Osteocyte (in vitro differentiated cells): ENCODE measurements at regions not wholly inside any gene's neighbourhood (a gene's known extent, or its start where the extent isn't known, plus 50 kb on each side); places are given as distances from the start of the nearest gene placed in this dataset.

ENCODE experiments used
- DNase-seq: peaks from one replicate; pipeline ENCODE4 v3.0.0; 2021; ENCODE audit warnings: mixed read lengths; ENCODE audit not compliant: unreplicated experiment; ENCODE audit errors: extremely low spot score
- H3K27ac Mint-ChIP-seq: one replicate; pipeline ENCODE4 v1.8.0; 2021; ENCODE audit warnings: mild to moderate bottlenecking, mixed read lengths; ENCODE audit not compliant: unreplicated experiment
- H3K27me3 Mint-ChIP-seq: one replicate; pipeline ENCODE4 v1.8.0; 2021; ENCODE audit warnings: mixed read lengths; ENCODE audit not compliant: unreplicated experiment
- H3K36me3 Mint-ChIP-seq: one replicate; pipeline ENCODE4 v1.8.0; 2021; ENCODE audit warnings: mixed read lengths; ENCODE audit not compliant: unreplicated experiment
- H3K4me1 Mint-ChIP-seq: one replicate; pipeline ENCODE4 v1.8.0; 2021; ENCODE audit warnings: mixed read lengths; ENCODE audit not compliant: unreplicated experiment
- H3K4me3 Mint-ChIP-seq: one replicate; pipeline ENCODE4 v1.8.0; 2021; ENCODE audit warnings: mild to moderate bottlenecking, moderate library complexity, mixed read lengths; ENCODE audit not compliant: unreplicated experiment
- H3K9me3 Mint-ChIP-seq: one replicate; pipeline ENCODE4 v1.8.0; 2021; ENCODE audit warnings: mixed read lengths; ENCODE audit not compliant: unreplicated experiment
- CTCF ChIP-seq: fragments of 200-600 bp; sonication (generic); IDR thresholded peaks from 2 replicates; pipeline ENCODE4 v1.5.0; 2021; ENCODE audit warnings: antibody characterized with exemption, mild to moderate bottlenecking, moderate library complexity

- no peaks in the 10 kb centered on the region for H3K27me3 Mint-ChIP-seq
- no peak for TF ChIP-seq CTCF
- H3K27ac Mint-ChIP-seq: no peak overlapping the region
- no peaks in the 10 kb centered on the region for H3K36me3 Mint-ChIP-seq
- H3K4me1 Mint-ChIP-seq: peaks cover 4% of the 10 kb centered on the region
- H3K4me3 Mint-ChIP-seq: no peak overlapping the region
- no peaks in the 10 kb centered on the region for H3K9me3 Mint-ChIP-seq
- no peak for DNase-seq
Observed at GRCh38 chr17:70797166-70797565, 627.8 kb downstream of the KCNJ2 start.

DNA sequence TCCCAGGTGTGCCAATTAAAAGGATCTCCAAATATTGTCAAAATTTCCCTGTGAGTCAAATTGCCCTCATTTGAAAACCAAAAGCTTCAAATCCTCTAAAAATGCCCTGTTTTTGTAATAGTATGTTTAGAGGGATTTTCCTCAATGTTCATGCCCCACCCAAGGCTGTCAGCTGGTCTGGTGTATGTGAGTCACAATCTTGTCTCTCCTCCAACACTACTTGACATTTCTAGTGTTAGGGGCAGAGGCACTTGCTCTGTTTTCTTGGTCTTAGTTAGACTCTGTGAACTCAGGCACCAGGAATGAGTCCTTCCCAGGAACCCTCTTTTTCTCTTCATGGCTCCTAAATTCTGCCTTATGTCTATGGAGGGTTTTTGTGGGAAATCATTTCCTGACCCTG, 634.8 kb downstream of the KCNJ2 start:
- Mint-ChIP-seq H3K27ac (no peak overlapping the region), H3K36me3 (no peaks in the 10 kb centered on the region), H3K4me3 (no peak overlapping the region), H3K4me1 (no peaks in the 10 kb centered on the region), H3K27me3 (peaks cover 4% of the 10 kb centered on the region), H3K9me3 (peaks cover 11% of the 10 kb centered on the region)
- no peak for TF ChIP-seq CTCF
- DNase-seq: no peak

DNA sequence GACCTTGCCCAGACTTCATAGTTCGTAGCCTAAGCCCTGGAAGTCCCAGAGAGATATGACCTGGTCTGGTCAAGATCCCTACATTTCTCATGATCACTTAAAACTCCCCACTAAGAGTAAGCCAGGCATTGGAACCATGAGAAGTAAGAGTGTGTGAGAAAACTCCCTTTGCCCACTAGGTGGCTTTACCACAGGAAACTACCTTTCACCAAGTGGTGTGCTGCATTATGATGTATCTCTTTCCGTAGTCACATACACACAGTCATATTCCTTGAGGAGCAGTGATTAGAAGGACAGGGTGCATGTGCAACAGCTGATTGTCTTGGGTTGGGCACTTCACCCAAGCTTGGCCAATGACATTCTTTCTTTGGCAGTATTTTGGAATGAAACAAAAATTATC, 639.3 kb downstream of the KCNJ2 start:
- Mint-ChIP-seq H3K4me1 (peaks cover 4% of the 10 kb centered on the region), H3K36me3 (no peaks in the 10 kb centered on the region), H3K4me3 (no peak overlapping the region), H3K27me3 (no peaks in the 10 kb centered on the region), H3K27ac (no peak overlapping the region), H3K9me3 (no peaks in the 10 kb centered on the region)
- peak; percentile 22 for TF ChIP-seq CTCF
- no peak for DNase-seq

DNA sequence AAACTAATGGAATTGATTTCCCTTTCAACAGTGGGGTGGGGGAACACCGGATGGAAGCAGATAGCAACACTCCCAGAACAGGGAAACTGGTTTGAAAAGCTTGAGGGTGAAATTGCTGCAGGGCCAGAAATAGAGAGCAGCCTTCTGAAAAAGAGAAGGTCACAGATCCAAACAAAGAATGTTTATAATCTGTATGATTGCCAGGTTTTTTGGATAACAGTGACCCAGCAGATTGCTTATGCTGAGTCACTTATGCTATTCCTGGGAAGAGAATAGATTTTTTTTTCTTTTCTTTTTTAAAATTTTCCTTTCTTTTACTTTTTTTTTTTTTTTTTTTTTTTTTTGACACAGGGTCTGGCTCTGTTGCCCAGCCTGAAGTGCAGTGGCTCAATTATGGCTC, 641.3 kb downstream of the KCNJ2 start:
- Mint-ChIP-seq H3K9me3 (no peaks in the 10 kb centered on the region), H3K27ac (no peak overlapping the region), H3K36me3 (no peaks in the 10 kb centered on the region), H3K4me1 (peaks cover 4% of the 10 kb centered on the region), H3K4me3 (no peak overlapping the region), H3K27me3 (peaks cover 3% of the 10 kb centered on the region)
- no peak for DNase-seq
- no peak for TF ChIP-seq CTCF

- no peak for DNase-seq
- H3K36me3 Mint-ChIP-seq: no peaks in the 10 kb centered on the region
Observed at GRCh38 chr17:70813355-70813930, 644.1 kb downstream of the KCNJ2 start.

More at GRCh38 chr17:70813355-70813930, 644.1 kb downstream of the KCNJ2 start:
- Mint-ChIP-seq H3K9me3 (no peaks in the 10 kb centered on the region), H3K27me3 (peaks cover 10% of the 10 kb centered on the region), H3K4me3 (no peak overlapping the region), H3K4me1 (peaks cover 4% of the 10 kb centered on the region), H3K27ac (no peak overlapping the region)
- TF ChIP-seq CTCF: no peak
